Non-pigmented ciliary epithelial cell (primary cell): ENCODE measurements at regions not wholly inside any gene's neighbourhood (a gene's known extent, or its start where the extent isn't known, plus 50 kb on each side); places are given as distances from the start of the nearest gene placed in this dataset.

ENCODE experiments used
- DNase-seq: peaks from one replicate; pipeline ENCODE4 v3.0.0-alpha.2; 2010; ENCODE audit warnings: low read depth

GRCh38 chr2:47236503-47237215 is 60.3 kb upstream of the CALM2 start:
- no peak for DNase-seq

GRCh38 chr2:47235132-47235531 is 58.8 kb upstream of the CALM2 start:
- no peak for DNase-seq

- DNase-seq, result no peak
Observed at GRCh38 chr2:47234456-47234855, 58.1 kb upstream of the CALM2 start.

GRCh38 chr2:47232738-47233415 is 56.6 kb upstream of the CALM2 start:
- no peak for DNase-seq

GRCh38 chr2:47230418-47230817 is 54.1 kb upstream of the CALM2 start:
- DNase-seq, result no peak

- DNase-seq, result no peak
Observed at GRCh38 chr2:47227532-47228279, 51.4 kb upstream of the CALM2 start.

GRCh38 chr2:47226923-47227220 is 50.6 kb upstream of the CALM2 start:
- DNase-seq, result no peak

- DNase-seq, result no peak
Observed at GRCh38 chr2:47226132-47226922, 50.0 kb upstream of the CALM2 start.
